HG03066 (cell line): ENCODE measurements at regions not wholly inside any gene's neighbourhood (a gene's known extent, or its start where the extent isn't known, plus 50 kb on each side); places are given as distances from the start of the nearest gene placed in this dataset.

Source experiments
- ATAC-seq: cut with Tn5 transposase; IDR thresholded peaks from one replicate; pipeline ENCODE4 v1.9.1; 2021; ENCODE audit warnings: low read depth; ENCODE audit not compliant: unreplicated experiment

- ATAC-seq, result no peak
Observed at GRCh38 chr18:27413495-27414401, 228.6 kb upstream of the CHST9 start.

- no peak for ATAC-seq
Observed at GRCh38 chr18:27412556-27412955, 227.4 kb upstream of the CHST9 start.

GRCh38 chr18:27411911-27412310 lies 226.8 kb upstream of the CHST9 start:
- no peak for ATAC-seq

GRCh38 chr18:27411013-27411412 lies 225.9 kb upstream of the CHST9 start:
- ATAC-seq, result no peak

GRCh38 chr18:27404855-27405254 lies 219.7 kb upstream of the CHST9 start:
- ATAC-seq, result no peak

GRCh38 chr18:27400001-27400400 lies 214.9 kb upstream of the CHST9 start:
- ATAC-seq, result no peak

- no peak for ATAC-seq
Observed at GRCh38 chr18:27395752-27396151, 210.6 kb upstream of the CHST9 start.

- ATAC-seq, result no peak
Observed at GRCh38 chr18:27394687-27395086, 209.6 kb upstream of the CHST9 start.

GRCh38 chr18:27382567-27383216 lies 197.6 kb upstream of the CHST9 start:
- no peak for ATAC-seq

- no peak for ATAC-seq
Observed at GRCh38 chr18:27378431-27379095, 193.5 kb upstream of the CHST9 start.

- no peak for ATAC-seq
Observed at GRCh38 chr18:27377251-27377650, 192.1 kb upstream of the CHST9 start.

GRCh38 chr18:27372386-27372785 lies 187.3 kb upstream of the CHST9 start:
- no peak for ATAC-seq

- no peak for ATAC-seq
Observed at GRCh38 chr18:27366665-27367064, 181.6 kb upstream of the CHST9 start.

- no peak for ATAC-seq
Observed at GRCh38 chr18:27366151-27366550, 181.0 kb upstream of the CHST9 start.

GRCh38 chr18:27363872-27364271 lies 178.8 kb upstream of the CHST9 start:
- no peak for ATAC-seq

GRCh38 chr18:27361477-27361876 lies 176.4 kb upstream of the CHST9 start:
- ATAC-seq, result no peak

- no peak for ATAC-seq
Observed at GRCh38 chr18:27355308-27355707, 170.2 kb upstream of the CHST9 start.

GRCh38 chr18:27353273-27353672 lies 168.2 kb upstream of the CHST9 start:
- ATAC-seq, result no peak

- ATAC-seq, result no peak
Observed at GRCh38 chr18:27349284-27349882, 164.3 kb upstream of the CHST9 start.

- ATAC-seq, result no peak
Observed at GRCh38 chr18:27331606-27332005, 146.5 kb upstream of the CHST9 start.

GRCh38 chr18:27314996-27315395 lies 129.9 kb upstream of the CHST9 start:
- no peak for ATAC-seq
